ENCODE measurements at regions not wholly inside any gene's neighbourhood (a gene's known extent, or its start where the extent isn't known, plus 50 kb on each side); places are given as distances from the start of the nearest gene placed in this dataset.

DNA sequence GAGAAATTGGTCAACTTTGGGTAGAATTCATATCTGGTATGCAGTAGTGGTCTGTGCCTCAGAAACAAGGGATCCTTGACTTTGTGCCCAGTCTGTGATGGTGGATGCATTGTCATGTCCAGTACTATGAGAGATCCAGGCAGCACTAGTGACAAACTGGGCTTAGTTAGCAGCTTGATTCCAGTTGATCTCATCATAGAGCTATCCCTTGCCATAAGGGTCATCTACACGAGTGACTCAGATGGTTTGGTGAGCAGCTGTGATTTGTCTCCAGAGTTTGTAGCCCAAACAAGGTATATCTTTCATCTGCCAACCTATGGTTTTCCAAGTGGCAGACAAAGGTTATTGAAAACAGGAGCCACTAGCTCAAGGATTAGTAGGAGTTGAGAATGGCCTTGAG, 298.8 kb downstream of the GBA3 start:
- Histone ChIP-seq H3K4me1 (replicated peaks) (no peaks in the 10 kb centered on the region), H3K9me3 (no peaks in the 10 kb centered on the region), H3K27ac (no peak overlapping the region), H3K4me3 (no peak overlapping the region), H3K36me3 (no peaks in the 10 kb centered on the region), H3K27me3 (replicated peaks; ENCODE audit: insufficient read depth) (no peaks in the 10 kb centered on the region)
- WGBS, result 72% methylated on average over 1 of the region's 1 CpG
- no peak for DNase-seq (ENCODE audit: low spot score)
- TF ChIP-seq, protein P1, sequence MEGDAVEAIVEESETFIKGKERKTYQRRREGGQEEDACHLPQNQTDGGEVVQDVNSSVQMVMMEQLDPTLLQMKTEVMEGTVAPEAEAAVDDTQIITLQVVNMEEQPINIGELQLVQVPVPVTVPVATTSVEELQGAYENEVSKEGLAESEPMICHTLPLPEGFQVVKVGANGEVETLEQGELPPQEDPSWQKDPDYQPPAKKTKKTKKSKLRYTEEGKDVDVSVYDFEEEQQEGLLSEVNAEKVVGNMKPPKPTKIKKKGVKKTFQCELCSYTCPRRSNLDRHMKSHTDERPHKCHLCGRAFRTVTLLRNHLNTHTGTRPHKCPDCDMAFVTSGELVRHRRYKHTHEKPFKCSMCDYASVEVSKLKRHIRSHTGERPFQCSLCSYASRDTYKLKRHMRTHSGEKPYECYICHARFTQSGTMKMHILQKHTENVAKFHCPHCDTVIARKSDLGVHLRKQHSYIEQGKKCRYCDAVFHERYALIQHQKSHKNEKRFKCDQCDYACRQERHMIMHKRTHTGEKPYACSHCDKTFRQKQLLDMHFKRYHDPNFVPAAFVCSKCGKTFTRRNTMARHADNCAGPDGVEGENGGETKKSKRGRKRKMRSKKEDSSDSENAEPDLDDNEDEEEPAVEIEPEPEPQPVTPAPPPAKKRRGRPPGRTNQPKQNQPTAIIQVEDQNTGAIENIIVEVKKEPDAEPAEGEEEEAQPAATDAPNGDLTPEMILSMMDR (IDR thresholded peaks at IDR 0.05), result no peak
- TF ChIP-seq POLR2AphosphoS5 (IDR thresholded peaks at IDR 0.05), result no peak
- intact Hi-C loops (cut with DNase I), result no loop called here

DNA sequence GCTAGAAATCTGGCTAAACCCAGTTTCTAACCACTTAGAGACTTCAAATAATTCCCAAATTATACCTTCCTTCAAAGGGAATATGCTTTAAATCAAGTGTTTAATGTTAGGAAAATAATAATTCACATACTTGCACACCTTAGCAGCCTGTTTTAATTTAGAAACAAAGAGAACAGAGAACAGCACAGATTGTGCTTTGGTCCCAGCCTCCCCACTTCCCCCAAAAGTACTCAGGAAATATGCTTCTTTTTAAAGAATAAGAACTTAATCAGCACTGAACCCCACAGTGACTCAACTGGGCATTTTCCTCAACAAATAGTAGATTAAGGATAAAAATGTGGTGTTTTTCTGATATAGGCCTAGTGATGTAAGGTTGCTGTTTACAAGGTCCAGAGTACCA, 295.8 kb downstream of the GBA3 start:
- intact Hi-C loops (cut with DNase I), result no loop called here
- H3K4me3 ChIP-seq, result no peak overlapping the region
- no peaks in the 10 kb centered on the region for H3K9me3 ChIP-seq
- no peaks in the 10 kb centered on the region for H3K36me3 ChIP-seq
- H3K27ac ChIP-seq, result no peak overlapping the region
- TF ChIP-seq, protein P1 (IDR thresholded peaks at IDR 0.05), result no peak
- TF ChIP-seq POLR2A (IDR thresholded peaks at IDR 0.05), result no peak
- TF ChIP-seq POLR2AphosphoS5 (IDR thresholded peaks at IDR 0.05), result no peak
- H3K4me1 ChIP-seq (replicated peaks), result no peaks in the 10 kb centered on the region
- no peaks in the 10 kb centered on the region for H3K27me3 ChIP-seq (replicated peaks; ENCODE audit: insufficient read depth)
- no peak for DNase-seq (ENCODE audit: low spot score)

DNA sequence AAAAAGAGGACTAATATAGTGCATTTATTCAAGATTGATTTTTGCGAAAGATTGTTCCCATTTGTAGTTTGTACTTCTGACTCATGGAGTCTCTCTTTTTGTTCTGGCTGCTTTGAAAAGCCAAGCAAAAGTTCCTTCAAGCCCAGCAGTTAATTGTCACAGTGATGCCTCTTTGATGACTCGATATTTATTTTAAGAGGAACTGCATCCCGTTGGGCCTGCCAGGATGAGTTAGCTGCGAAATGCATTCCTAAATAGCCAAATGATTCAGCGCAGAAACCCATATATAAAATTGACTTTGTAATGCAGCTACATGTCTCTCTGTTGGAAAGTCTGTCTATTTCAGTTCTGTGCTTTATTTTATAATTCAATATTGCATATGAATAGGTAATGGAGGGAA, 295.1 kb downstream of the GBA3 start:
- intact Hi-C loops (cut with DNase I), result no loop called here
- Histone ChIP-seq H3K4me1 (replicated peaks) (no peaks in the 10 kb centered on the region), H3K36me3 (no peaks in the 10 kb centered on the region), H3K9me3 (no peaks in the 10 kb centered on the region), H3K4me3 (no peak overlapping the region), H3K27ac (no peak overlapping the region), H3K27me3 (replicated peaks; ENCODE audit: insufficient read depth) (no peaks in the 10 kb centered on the region)
- TF ChIP-seq POLR2A (IDR thresholded peaks at IDR 0.05) (no peak), POLR2AphosphoS5 (IDR thresholded peaks at IDR 0.05) (no peak)
- TF ChIP-seq, protein P1 (IDR thresholded peaks at IDR 0.05), result no peak
- 36% methylated on average over 5 of the region's 5 CpGs for WGBS
- DNase-seq (ENCODE audit: low spot score), result no peak

- no peak for DNase-seq (ENCODE audit: low spot score)
- 61% methylated on average over 2 of the region's 2 CpGs for whole genome bisulfite sequencing
Observed at GRCh38 chr4:22986881-22987280, 294.1 kb downstream of the GBA3 start.

DNA sequence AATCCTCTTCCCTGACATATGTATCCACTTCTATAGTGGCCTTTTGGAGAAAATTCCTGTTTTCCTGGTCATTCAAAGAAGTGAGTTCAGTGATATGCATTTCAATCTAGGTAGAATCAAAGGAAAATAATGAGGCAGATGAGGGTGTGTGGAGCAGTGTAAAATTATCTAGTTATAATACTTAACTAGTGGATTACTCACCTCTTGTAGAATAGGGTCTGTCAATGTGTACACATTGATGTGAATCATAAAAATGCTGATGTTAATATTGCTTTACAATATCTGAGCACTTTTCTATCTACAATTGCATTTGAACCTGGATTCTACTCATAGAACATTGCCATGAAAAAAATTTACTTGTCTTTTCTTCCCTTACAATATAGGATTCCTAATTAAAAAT, 293.5 kb downstream of the GBA3 start:
- Histone ChIP-seq H3K9me3 (no peaks in the 10 kb centered on the region), H3K27me3 (replicated peaks; ENCODE audit: insufficient read depth) (no peaks in the 10 kb centered on the region), H3K36me3 (no peaks in the 10 kb centered on the region), H3K4me1 (replicated peaks) (no peaks in the 10 kb centered on the region), H3K4me3 (no peak overlapping the region), H3K27ac (no peak overlapping the region)
- intact Hi-C loops (cut with DNase I), result no loop called here
- DNase-seq (ENCODE audit: low spot score), result no peak
- TF ChIP-seq POLR2AphosphoS5 (IDR thresholded peaks at IDR 0.05) (no peak), POLR2A (IDR thresholded peaks at IDR 0.05) (no peak)
- TF ChIP-seq, protein P1 (IDR thresholded peaks at IDR 0.05), result no peak

More at GRCh38 chr4:22986881-22987280, 294.1 kb downstream of the GBA3 start:
- Histone ChIP-seq H3K9me3 (no peaks in the 10 kb centered on the region), H3K36me3 (no peaks in the 10 kb centered on the region), H3K4me1 (replicated peaks) (no peaks in the 10 kb centered on the region), H3K4me3 (no peak overlapping the region), H3K27ac (no peak overlapping the region), H3K27me3 (replicated peaks; ENCODE audit: insufficient read depth) (no peaks in the 10 kb centered on the region)
- intact Hi-C loops (cut with DNase I), result no loop called here
- TF ChIP-seq POLR2AphosphoS5 (IDR thresholded peaks at IDR 0.05) (no peak), POLR2A (IDR thresholded peaks at IDR 0.05) (no peak)
- TF ChIP-seq, protein P1 (IDR thresholded peaks at IDR 0.05), result no peak

All from prostate gland (tissue), 2 donors.